ENCODE measurements at regions not wholly inside any gene's neighbourhood (a gene's known extent, or its start where the extent isn't known, plus 50 kb on each side); places are given as distances from the start of the nearest gene placed in this dataset.

DNA sequence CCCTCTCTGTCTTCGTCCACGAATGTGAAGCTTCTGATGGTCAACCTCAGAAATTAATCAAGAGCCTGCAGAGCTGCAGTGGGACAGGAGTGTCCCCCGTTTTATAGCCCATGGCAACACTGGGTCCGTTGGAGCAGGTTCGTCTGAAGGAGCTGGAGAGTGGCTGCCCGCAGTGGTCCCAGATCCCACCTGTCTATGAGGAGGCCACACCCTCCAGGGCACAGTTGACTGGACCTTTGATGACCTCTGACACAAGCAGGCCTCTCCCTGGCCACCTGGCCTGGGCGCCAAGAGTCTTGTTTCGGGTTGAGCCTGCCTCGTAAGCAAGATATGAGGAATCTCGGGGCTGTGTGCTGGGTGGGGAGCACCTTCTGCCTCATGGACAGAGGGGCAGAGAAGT, 100.7 kb upstream of the SFSWAP start:
- H3K27ac ChIP-seq (ENCODE audit: low read depth, low read length, poor library complexity, severe bottlenecking): no peak overlapping the region
- no peak for DNase-seq (ENCODE audit: low spot score)
- no peaks in the 10 kb centered on the region for H3K4me1 ChIP-seq (ENCODE audit: insufficient read depth, low read length, poor library complexity, severe bottlenecking)
- H3K9me3 ChIP-seq (ENCODE audit: low read depth, low read length, poor library complexity, severe bottlenecking): no peaks in the 10 kb centered on the region
- H3K36me3 ChIP-seq (ENCODE audit: insufficient read depth, low read length, poor library complexity, severe bottlenecking): no peaks in the 10 kb centered on the region
- TF ChIP-seq, protein P1, sequence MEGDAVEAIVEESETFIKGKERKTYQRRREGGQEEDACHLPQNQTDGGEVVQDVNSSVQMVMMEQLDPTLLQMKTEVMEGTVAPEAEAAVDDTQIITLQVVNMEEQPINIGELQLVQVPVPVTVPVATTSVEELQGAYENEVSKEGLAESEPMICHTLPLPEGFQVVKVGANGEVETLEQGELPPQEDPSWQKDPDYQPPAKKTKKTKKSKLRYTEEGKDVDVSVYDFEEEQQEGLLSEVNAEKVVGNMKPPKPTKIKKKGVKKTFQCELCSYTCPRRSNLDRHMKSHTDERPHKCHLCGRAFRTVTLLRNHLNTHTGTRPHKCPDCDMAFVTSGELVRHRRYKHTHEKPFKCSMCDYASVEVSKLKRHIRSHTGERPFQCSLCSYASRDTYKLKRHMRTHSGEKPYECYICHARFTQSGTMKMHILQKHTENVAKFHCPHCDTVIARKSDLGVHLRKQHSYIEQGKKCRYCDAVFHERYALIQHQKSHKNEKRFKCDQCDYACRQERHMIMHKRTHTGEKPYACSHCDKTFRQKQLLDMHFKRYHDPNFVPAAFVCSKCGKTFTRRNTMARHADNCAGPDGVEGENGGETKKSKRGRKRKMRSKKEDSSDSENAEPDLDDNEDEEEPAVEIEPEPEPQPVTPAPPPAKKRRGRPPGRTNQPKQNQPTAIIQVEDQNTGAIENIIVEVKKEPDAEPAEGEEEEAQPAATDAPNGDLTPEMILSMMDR (conservative IDR thresholded peaks at IDR 0.05; ENCODE audit: low read depth, low read length): no peak
- no peak for TF ChIP-seq EZH2 (IDR thresholded peaks at IDR 0.05; ENCODE audit: borderline replicate concordance, low read depth, low read length, poor library complexity, severe bottlenecking)
- BruUV-seq (replicated peaks): no TSS peak
- ChIA-PET POLR2A (ENCODE audit: low non-redundant PET) (no interaction called here), CTCF (no interaction called here)
- intact Hi-C loops (cut with micrococcal nuclease; ENCODE audit: unreplicated experiment): no loop called here
- H3K4me3 ChIP-seq (ENCODE audit: low read depth, low read length, poor library complexity, severe bottlenecking): no peak overlapping the region
- H3K27me3 ChIP-seq (replicated peaks; ENCODE audit: insufficient read depth, low read depth, low read length, poor library complexity): peaks cover 42% of the 10 kb centered on the region

DNA sequence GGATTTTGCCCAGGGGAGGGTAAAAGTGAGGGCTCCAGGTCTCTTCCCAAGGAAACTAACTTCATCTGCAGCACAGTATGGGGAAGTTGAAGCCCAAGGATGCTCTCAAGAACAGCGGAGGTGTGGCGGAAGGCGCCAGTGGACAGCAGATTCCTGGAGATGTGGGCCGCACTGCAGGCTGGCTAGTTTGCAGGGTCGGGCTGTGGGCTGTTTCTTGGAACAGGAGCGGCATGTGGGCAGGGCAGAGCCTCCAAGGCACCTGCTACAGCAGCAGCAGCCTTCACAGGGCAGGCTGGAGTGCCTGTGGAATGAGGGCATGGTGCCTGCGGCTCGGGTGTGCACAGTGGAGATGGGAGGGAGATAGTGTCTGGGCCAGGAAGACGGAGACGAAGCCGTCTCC, 100.0 kb upstream of the SFSWAP start:
- H3K27me3 ChIP-seq (replicated peaks; ENCODE audit: insufficient read depth, low read depth, low read length, poor library complexity): peaks cover 42% of the 10 kb centered on the region
- no peak for TF ChIP-seq EZH2 (IDR thresholded peaks at IDR 0.05; ENCODE audit: borderline replicate concordance, low read depth, low read length, poor library complexity, severe bottlenecking)
- TF ChIP-seq, protein P1 (conservative IDR thresholded peaks at IDR 0.05; ENCODE audit: low read depth, low read length): no peak
- no peak for DNase-seq (ENCODE audit: low spot score)
- ChIA-PET CTCF (no interaction called here), POLR2A (ENCODE audit: low non-redundant PET) (no interaction called here)
- no peaks in the 10 kb centered on the region for H3K36me3 ChIP-seq (ENCODE audit: insufficient read depth, low read length, poor library complexity, severe bottlenecking)
- no peak overlapping the region for H3K27ac ChIP-seq (ENCODE audit: low read depth, low read length, poor library complexity, severe bottlenecking)
- no peaks in the 10 kb centered on the region for H3K9me3 ChIP-seq (ENCODE audit: low read depth, low read length, poor library complexity, severe bottlenecking)
- BruUV-seq (replicated peaks): no TSS peak
- no peak overlapping the region for H3K4me3 ChIP-seq (ENCODE audit: low read depth, low read length, poor library complexity, severe bottlenecking)
- intact Hi-C loops (cut with micrococcal nuclease; ENCODE audit: unreplicated experiment): no loop called here
- no peaks in the 10 kb centered on the region for H3K4me1 ChIP-seq (ENCODE audit: insufficient read depth, low read length, poor library complexity, severe bottlenecking)

DNA sequence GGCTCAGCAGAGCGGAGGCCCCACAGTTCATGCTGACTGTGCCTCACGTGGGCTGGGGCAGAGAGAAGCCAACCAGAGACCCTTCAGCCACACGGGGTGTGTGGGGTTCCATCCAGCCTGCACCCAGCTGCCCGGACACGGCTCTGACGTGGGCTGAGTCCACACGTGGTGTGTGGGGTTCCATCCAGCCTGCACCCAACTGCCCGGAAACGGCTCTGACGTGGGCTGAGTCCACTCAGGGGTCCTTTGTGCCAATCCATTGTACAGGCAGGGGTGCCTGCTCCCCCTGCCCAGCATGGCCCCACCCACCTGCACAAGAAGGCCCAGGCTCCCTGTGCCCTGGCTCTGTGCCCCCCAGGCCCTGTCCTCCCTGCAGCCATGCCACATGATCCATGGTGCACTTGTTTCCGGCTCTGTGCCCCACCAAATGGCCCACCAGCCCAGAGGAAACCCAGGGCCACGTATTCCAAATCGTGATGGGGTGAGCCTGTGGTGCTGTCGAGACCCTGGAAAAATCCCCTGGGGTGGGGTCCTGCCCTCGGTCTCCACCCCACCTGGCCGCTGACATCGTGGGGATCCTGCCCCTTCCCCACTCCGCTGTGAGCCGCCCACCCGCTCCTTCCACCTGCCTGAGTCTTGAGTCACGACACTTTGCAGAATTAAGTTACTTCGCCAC, 99.3 kb upstream of the SFSWAP start:
- TF ChIP-seq, protein P1 (conservative IDR thresholded peaks at IDR 0.05; ENCODE audit: low read depth, low read length): no peak
- no peak for TF ChIP-seq EZH2 (IDR thresholded peaks at IDR 0.05; ENCODE audit: borderline replicate concordance, low read depth, low read length, poor library complexity, severe bottlenecking)
- Histone ChIP-seq H3K4me3 (ENCODE audit: low read depth, low read length, poor library complexity, severe bottlenecking) (no peak overlapping the region), H3K4me1 (ENCODE audit: insufficient read depth, low read length, poor library complexity, severe bottlenecking) (no peaks in the 10 kb centered on the region), H3K27ac (ENCODE audit: low read depth, low read length, poor library complexity, severe bottlenecking) (no peak overlapping the region), H3K9me3 (ENCODE audit: low read depth, low read length, poor library complexity, severe bottlenecking) (no peaks in the 10 kb centered on the region), H3K27me3 (replicated peaks; ENCODE audit: insufficient read depth, low read depth, low read length, poor library complexity) (peaks cover 44% of the 10 kb centered on the region), H3K36me3 (ENCODE audit: insufficient read depth, low read length, poor library complexity, severe bottlenecking) (no peaks in the 10 kb centered on the region)
- ChIA-PET POLR2A (ENCODE audit: low non-redundant PET) (no interaction called here), CTCF (no interaction called here)
- no peak for DNase-seq (ENCODE audit: low spot score)
- intact Hi-C loops (cut with micrococcal nuclease; ENCODE audit: unreplicated experiment): no loop called here
- no TSS peak for BruUV-seq (replicated peaks)
